H1 (cell line): ENCODE measurements at regions not wholly inside any gene's neighbourhood (a gene's known extent, or its start where the extent isn't known, plus 50 kb on each side); places are given as distances from the start of the nearest gene placed in this dataset.

Source experiments
- CTCF ChIA-PET: fragments of 300-600 bp; sonication (Branson Sonifier 250); formaldehyde crosslinking; loops from one replicate; lab custom pipeline; 2021; ENCODE audit not compliant: partially characterized antibody; lab: Charles Lee
- POLR2A ChIA-PET: fragments of 300-600 bp; sonication (Branson Sonifier 250); formaldehyde crosslinking; loops from one replicate; lab custom pipeline; 2021; ENCODE audit warnings: inconsistent platforms; ENCODE audit not compliant: partially characterized antibody; lab: Charles Lee
- DNase-seq, 2 experiments: peaks; one replicate each; pipeline versions ENCODE4 v3.0.0 to v3.0.0-alpha.2; 2010 to 2022; ENCODE audit warnings: low spot score in 2 of 2, low read depth in 1 of 2, mixed read lengths in 1 of 2
- FAIRE-seq: peaks from 2 replicates; lab custom pipeline; 2011; peaks lifted over from hg19 to GRCh38; lab: Jason Lieb, UNC
- H2AFZ ChIP-seq: 2 replicates; pipeline ENCODE4 v1.8.1; 2012; ENCODE audit warnings: low read length, inconsistent platforms
- H2AK5ac ChIP-seq: 2 replicates; pipeline ENCODE4 v1.6.1; 2013; ENCODE audit warnings: low read depth, low read length
- H2BK120ac ChIP-seq: replicated peaks from 2 replicates; pipeline ENCODE3; 2013; ENCODE audit warnings: low read depth, low read length, inconsistent platforms
- H2BK12ac ChIP-seq: 2 replicates; pipeline ENCODE4 v1.6.1; 2013; ENCODE audit warnings: low read depth, low read length
- H2BK15ac ChIP-seq: 2 replicates; pipeline ENCODE4 v1.6.1; 2013; ENCODE audit warnings: low read length
- H2BK20ac ChIP-seq: 2 replicates; pipeline ENCODE4 v1.6.1; 2013; ENCODE audit warnings: low read length
- H2BK5ac ChIP-seq: 2 replicates; pipeline ENCODE4 v1.6.1; 2013; ENCODE audit warnings: low read depth, low read length
- H3K14ac ChIP-seq: 2 replicates; pipeline ENCODE4 v1.6.1; 2013; ENCODE audit warnings: inconsistent platforms; ENCODE audit not compliant: insufficient read length
- H3K18ac ChIP-seq: 2 replicates; pipeline ENCODE4 v1.6.1; 2013; ENCODE audit warnings: low read length; ENCODE audit errors: extremely low read depth
- H3K23ac ChIP-seq: 2 replicates; pipeline ENCODE4 v1.6.1; 2013; ENCODE audit warnings: inconsistent platforms; ENCODE audit not compliant: insufficient read length
- H3K23me2 ChIP-seq: 2 replicates; pipeline ENCODE4 v1.6.1; 2013; ENCODE audit warnings: low read depth, low read length
- H3K27ac ChIP-seq: 2 replicates; pipeline ENCODE4 v1.6.1; 2011; ENCODE audit warnings: low read depth, low read length, inconsistent platforms
- H3K27me3 ChIP-seq, 4 experiments: replicated peaks in 1 of 4; 1 replicate in 1 of 4; 2 replicates in 3 of 4; pipeline versions ENCODE4 v1.6.1 to v1.8.1; 2011 to 2013; ENCODE audit warnings: low read length in 3 of 4, mild to moderate bottlenecking in 3 of 4, inconsistent platforms in 2 of 4, mixed read lengths in 2 of 4, moderate library complexity in 1 of 4; ENCODE audit not compliant: control insufficient read depth in 3 of 4, insufficient read depth in 3 of 4; ENCODE audit errors: extremely low read depth in 1 of 4
- H3K36me3 ChIP-seq, 4 experiments: 2 replicates each; pipeline versions ENCODE4 v1.6.1 to v1.8.1; 2011 to 2013; ENCODE audit warnings: mild to moderate bottlenecking in 4 of 4, low read length in 3 of 4, moderate library complexity in 2 of 4, control low read depth in 1 of 4, inconsistent platforms in 1 of 4; ENCODE audit not compliant: insufficient read depth in 4 of 4, control insufficient read depth in 2 of 4
- H3K4ac ChIP-seq: replicated peaks from 2 replicates; pipeline ENCODE3; 2013; ENCODE audit warnings: low read length, low read depth, mixed read lengths, inconsistent platforms; ENCODE audit not compliant: insufficient read length
- H3K4me1 ChIP-seq, 4 experiments: replicated peaks in 1 of 4; 1 replicate in 1 of 4; 2 replicates in 3 of 4; pipeline versions ENCODE4 v1.6.1 to v1.8.1; 2011 to 2013; ENCODE audit warnings: low read length in 3 of 4, inconsistent platforms in 2 of 4, mixed read lengths in 1 of 4; ENCODE audit not compliant: insufficient read depth in 4 of 4, control insufficient read depth in 3 of 4
- H3K4me2 ChIP-seq, 2 experiments: 2 replicates each; pipeline versions ENCODE4 v1.6.1 to v1.8.1; 2011 to 2013; ENCODE audit warnings: low read depth in 2 of 2, low read length in 2 of 2, control low read depth in 1 of 2, inconsistent platforms in 1 of 2, mild to moderate bottlenecking in 1 of 2; ENCODE audit not compliant: insufficient read depth in 1 of 2
- H3K4me3 ChIP-seq, 4 experiments: fragments of 200-600, 300-600 bp in 1 of 4; sonication (generic), shearing (Covaris generic), sonication (Bioruptor Twin) in 1 of 4; 2 replicates each; pipeline versions ENCODE4 v1.5.1 to v1.8.1; 2011 to 2016; ENCODE audit warnings: low read length in 4 of 4, low read depth in 3 of 4, control low read depth in 2 of 4, inconsistent platforms in 2 of 4, mild to moderate bottlenecking in 2 of 4, mixed read lengths in 1 of 4, moderate library complexity in 1 of 4; ENCODE audit not compliant: insufficient read depth in 2 of 4; ENCODE audit errors: extremely low read depth in 1 of 4
- H3K56ac ChIP-seq: replicated peaks from 2 replicates; pipeline ENCODE3; 2013; ENCODE audit warnings: low read depth, mild to moderate bottlenecking, mixed read lengths, low read length, inconsistent platforms; ENCODE audit not compliant: insufficient read length
- H3K79me1 ChIP-seq: 2 replicates; pipeline ENCODE4 v1.6.1; 2013; ENCODE audit warnings: low read depth, low read length, control low read depth
- H3K79me2 ChIP-seq, 2 experiments: 2 replicates each; pipeline versions ENCODE4 v1.6.1 to v1.8.1; 2012 to 2013; ENCODE audit warnings: low read length in 2 of 2, mild to moderate bottlenecking in 2 of 2, inconsistent platforms in 1 of 2; ENCODE audit not compliant: insufficient read depth in 2 of 2, control insufficient read depth in 1 of 2
- H3K9ac ChIP-seq, 4 experiments: replicated peaks in 1 of 4; 1 replicate in 1 of 4; 2 replicates in 3 of 4; pipeline versions ENCODE4 v1.6.1 to v1.8.1; 2011 to 2013; ENCODE audit warnings: low read depth in 3 of 4, low read length in 3 of 4, control low read depth in 2 of 4, mild to moderate bottlenecking in 2 of 4, moderate library complexity in 2 of 4, inconsistent platforms in 1 of 4; ENCODE audit errors: extremely low read depth in 1 of 4
- H3K9me3 ChIP-seq, 2 experiments: 2 replicates each; pipeline versions ENCODE4 v1.6.1 to v1.8.1; 2012 to 2013; ENCODE audit warnings: mild to moderate bottlenecking in 2 of 2, moderate library complexity in 2 of 2, control low read depth in 1 of 2, inconsistent platforms in 1 of 2, low read depth in 1 of 2, low read length in 1 of 2, mixed read lengths in 1 of 2; ENCODE audit not compliant: insufficient read depth in 2 of 2
- H4K20me1 ChIP-seq, 2 experiments: replicated peaks in 1 of 2; 2 replicates each; pipeline versions ENCODE3 to v1.8.1; 2011 to 2013; ENCODE audit warnings: inconsistent platforms in 2 of 2, low read length in 2 of 2, mild to moderate bottlenecking in 1 of 2; ENCODE audit not compliant: insufficient read depth in 2 of 2, control insufficient read depth in 1 of 2
- H4K5ac ChIP-seq: 2 replicates; pipeline ENCODE4 v1.6.1; 2013; ENCODE audit warnings: low read length, low read depth, mixed read lengths, inconsistent platforms; ENCODE audit not compliant: insufficient read length
- H4K8ac ChIP-seq: 2 replicates; pipeline ENCODE4 v1.8.0; 2013; ENCODE audit warnings: mild to moderate bottlenecking, moderate library complexity, low read length, inconsistent platforms; ENCODE audit not compliant: insufficient read depth; ENCODE audit errors: extremely low read depth
- H4K91ac ChIP-seq: replicated peaks from 2 replicates; pipeline ENCODE3; 2013; ENCODE audit warnings: low read length, mixed read lengths, inconsistent platforms; ENCODE audit not compliant: insufficient read length
- ATF2 ChIP-seq: IDR thresholded peaks from 2 replicates; pipeline ENCODE4 v1.6.1; 2012; ENCODE audit warnings: low read length, inconsistent platforms
- CEBPB ChIP-seq: IDR thresholded peaks from 2 replicates; pipeline ENCODE4 v1.6.1; 2012; ENCODE audit warnings: low read depth, low read length
- GABPA ChIP-seq: IDR thresholded peaks from 2 replicates; pipeline ENCODE4 v1.6.1; 2011; ENCODE audit warnings: mild to moderate bottlenecking, low read length, moderate library complexity, borderline replicate concordance; ENCODE audit not compliant: insufficient read depth
- GTF2F1 ChIP-seq: IDR thresholded peaks from 2 replicates; pipeline ENCODE4 v1.6.1; 2012; ENCODE audit warnings: low read depth, low read length, improper control_type of control experiment, borderline replicate concordance
- HDAC6 ChIP-seq: IDR thresholded peaks from one replicate; pipeline ENCODE4 v1.7.1; 2012; ENCODE audit warnings: low read depth, mild to moderate bottlenecking, inconsistent platforms, low read length, moderate library complexity
- KDM5A ChIP-seq: fragments of 200-600 bp; IDR thresholded peaks from 2 replicates; pipeline ENCODE4 v1.7.1; 2012; ENCODE audit warnings: mild to moderate bottlenecking, low read length, inconsistent platforms, mixed read lengths
- SP4 ChIP-seq: IDR thresholded peaks from 2 replicates; pipeline ENCODE4 v1.6.1; 2012; ENCODE audit warnings: low read length, inconsistent platforms
- SRF ChIP-seq: IDR thresholded peaks from 2 replicates; pipeline ENCODE4 v1.6.1; 2011; ENCODE audit warnings: mild to moderate bottlenecking, low read depth, low read length, moderate library complexity
- TAF7 ChIP-seq: optimal IDR thresholded peaks from 2 replicates; pipeline ENCODE3; 2011; ENCODE audit warnings: low read depth, mild to moderate bottlenecking, inconsistent platforms, low read length, moderate library complexity, borderline replicate concordance
- TCF12 ChIP-seq: IDR thresholded peaks from 2 replicates; pipeline ENCODE4 v1.6.1; 2011; ENCODE audit warnings: low read depth, mild to moderate bottlenecking, low read length
- WGBS, 2 experiments: shearing (Covaris generic) in 1 of 2; methylation state at CpG; one replicate each; pipeline versions ENCODE4 v1.1.6 to v1.1.7; 2013 to 2015; ENCODE audit warnings: low lambda C conversion rate in 2 of 2, mixed read lengths in 2 of 2, inconsistent platforms in 1 of 2, low coverage in 1 of 2, missing lambda C conversion rate in 1 of 2; ENCODE audit not compliant: insufficient replicate concordance in 2 of 2, insufficient coverage in 1 of 2, insufficient read length in 1 of 2; ENCODE audit errors: extremely low coverage in 1 of 2, missing lambda C conversion rate in 1 of 2; 5-methylcytosine and 5-hydroxymethylcytosine counted together
- TF ChIP-seq, protein P1 (sequence below), 3 experiments: IDR thresholded peaks; 1 replicate in 2 of 3; 2 replicates in 1 of 3; pipeline versions ENCODE4 v1.5.1 to v1.6.1; 2011; ENCODE audit warnings: low read length in 3 of 3, mild to moderate bottlenecking in 3 of 3, inconsistent platforms in 2 of 3, low read depth in 1 of 3, moderate library complexity in 1 of 3; ENCODE audit not compliant: insufficient read depth in 1 of 3; ENCODE audit errors: control extremely low read depth in 1 of 3

- Histone ChIP-seq H2BK120ac (no peak overlapping the region), H3K27me3 (no peaks in the 10 kb centered on the region; a peak in 2 of 7 replicates), H3K9me3 (no peaks in the 10 kb centered on the region), H3K4me3 (no peak overlapping the region), H2BK20ac (no peak overlapping the region), H3K79me2 (no peaks in the 10 kb centered on the region), H2BK5ac (no peak overlapping the region), H3K18ac (no peak overlapping the region), H2BK12ac (no peak overlapping the region), H3K23ac (no peak overlapping the region), H3K14ac (no peak overlapping the region), H4K8ac (no peak overlapping the region), H2AFZ (no peak overlapping the region), H4K91ac (no peak overlapping the region), H3K56ac (no peak overlapping the region), H3K27ac (no peak overlapping the region), H4K5ac (no peak overlapping the region), H4K20me1 (no peaks in the 10 kb centered on the region), H3K4ac (no peak overlapping the region), H2BK15ac (no peak overlapping the region), H3K4me2 (no peak overlapping the region), H3K4me1 (no peaks in the 10 kb centered on the region), H3K23me2 (no peaks in the 10 kb centered on the region), H3K36me3 (no peaks in the 10 kb centered on the region), H3K79me1 (no peaks in the 10 kb centered on the region), H2AK5ac (no peak overlapping the region), H3K9ac (no peak overlapping the region)
- CTCF ChIA-PET: interaction anchor here (1.0 kb wide), 1 partner anchor 49 kb away, joined by 3 read pairs; no protein-coding TSS in a partner anchor
- 64 to 100% methylated on average over 2 to 3 of the region's 4 CpGs for WGBS, 2 experiments
- POLR2A ChIA-PET: no interaction called here
- DNase-seq (no peak), FAIRE-seq (no peak)
- TF ChIP-seq HDAC6 (no peak), GTF2F1 (no peak), ATF2 (no peak), KDM5A (no peak), CEBPB (no peak), TAF7 (no peak), GABPA (no peak), TCF12 (no peak), SRF (no peak), SP4 (no peak)
- TF ChIP-seq, protein P1, sequence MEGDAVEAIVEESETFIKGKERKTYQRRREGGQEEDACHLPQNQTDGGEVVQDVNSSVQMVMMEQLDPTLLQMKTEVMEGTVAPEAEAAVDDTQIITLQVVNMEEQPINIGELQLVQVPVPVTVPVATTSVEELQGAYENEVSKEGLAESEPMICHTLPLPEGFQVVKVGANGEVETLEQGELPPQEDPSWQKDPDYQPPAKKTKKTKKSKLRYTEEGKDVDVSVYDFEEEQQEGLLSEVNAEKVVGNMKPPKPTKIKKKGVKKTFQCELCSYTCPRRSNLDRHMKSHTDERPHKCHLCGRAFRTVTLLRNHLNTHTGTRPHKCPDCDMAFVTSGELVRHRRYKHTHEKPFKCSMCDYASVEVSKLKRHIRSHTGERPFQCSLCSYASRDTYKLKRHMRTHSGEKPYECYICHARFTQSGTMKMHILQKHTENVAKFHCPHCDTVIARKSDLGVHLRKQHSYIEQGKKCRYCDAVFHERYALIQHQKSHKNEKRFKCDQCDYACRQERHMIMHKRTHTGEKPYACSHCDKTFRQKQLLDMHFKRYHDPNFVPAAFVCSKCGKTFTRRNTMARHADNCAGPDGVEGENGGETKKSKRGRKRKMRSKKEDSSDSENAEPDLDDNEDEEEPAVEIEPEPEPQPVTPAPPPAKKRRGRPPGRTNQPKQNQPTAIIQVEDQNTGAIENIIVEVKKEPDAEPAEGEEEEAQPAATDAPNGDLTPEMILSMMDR (IDR thresholded peaks at IDR 0.05; ENCODE audit: control extremely low read depth in 1 of 3, insufficient read depth in 1 of 3, low read depth in 1 of 3, low read length in 3 of 3): no peak
Observed at GRCh38 chr3:98662699-98663098, 69.3 kb upstream of the CPOX start.
